ENCODE measurements at regions not wholly inside any gene's neighbourhood (a gene's known extent, or its start where the extent isn't known, plus 50 kb on each side); places are given as distances from the start of the nearest gene placed in this dataset.

DNA sequence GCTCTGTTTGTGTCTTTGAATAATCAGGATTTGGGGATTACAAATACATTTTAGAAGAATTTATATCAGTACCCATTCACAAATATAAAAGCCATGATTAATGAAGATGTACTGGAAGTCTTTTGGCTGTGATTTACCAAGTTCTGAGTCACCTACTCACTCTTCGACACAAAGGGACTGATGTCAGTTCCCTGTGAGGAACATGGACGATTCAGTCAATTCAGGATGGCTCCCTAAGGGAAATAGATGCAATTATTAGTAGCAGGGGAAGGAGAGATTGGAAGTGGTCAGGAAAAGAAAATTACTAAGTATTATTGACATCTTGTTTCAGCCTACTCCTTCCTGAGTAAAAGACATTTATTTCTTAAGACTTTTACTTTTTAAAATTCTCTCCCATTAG lies 550.7 kb upstream of the SLIT2 start:
- no peak overlapping the region for H3K4me3 ChIP-seq
- H3K27me3 ChIP-seq, result no peaks in the 10 kb centered on the region
- TF ChIP-seq EP300 (IDR thresholded peaks at IDR 0.05) (no peak), POLR2A (IDR thresholded peaks at IDR 0.05) (no peak)
- TF ChIP-seq, protein P1, sequence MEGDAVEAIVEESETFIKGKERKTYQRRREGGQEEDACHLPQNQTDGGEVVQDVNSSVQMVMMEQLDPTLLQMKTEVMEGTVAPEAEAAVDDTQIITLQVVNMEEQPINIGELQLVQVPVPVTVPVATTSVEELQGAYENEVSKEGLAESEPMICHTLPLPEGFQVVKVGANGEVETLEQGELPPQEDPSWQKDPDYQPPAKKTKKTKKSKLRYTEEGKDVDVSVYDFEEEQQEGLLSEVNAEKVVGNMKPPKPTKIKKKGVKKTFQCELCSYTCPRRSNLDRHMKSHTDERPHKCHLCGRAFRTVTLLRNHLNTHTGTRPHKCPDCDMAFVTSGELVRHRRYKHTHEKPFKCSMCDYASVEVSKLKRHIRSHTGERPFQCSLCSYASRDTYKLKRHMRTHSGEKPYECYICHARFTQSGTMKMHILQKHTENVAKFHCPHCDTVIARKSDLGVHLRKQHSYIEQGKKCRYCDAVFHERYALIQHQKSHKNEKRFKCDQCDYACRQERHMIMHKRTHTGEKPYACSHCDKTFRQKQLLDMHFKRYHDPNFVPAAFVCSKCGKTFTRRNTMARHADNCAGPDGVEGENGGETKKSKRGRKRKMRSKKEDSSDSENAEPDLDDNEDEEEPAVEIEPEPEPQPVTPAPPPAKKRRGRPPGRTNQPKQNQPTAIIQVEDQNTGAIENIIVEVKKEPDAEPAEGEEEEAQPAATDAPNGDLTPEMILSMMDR (IDR thresholded peaks at IDR 0.05), result no peak
- peaks cover 0 to 8% (median 2%) of the 10 kb centered on the region in 4 donors for H3K9me3 ChIP-seq
- intact Hi-C loops (cut with DNase I; ENCODE audit: low total_unique reads), result no loop called here
- no peak for DNase-seq
- 32 to 48% (median 45%) methylated on average over 2 of the region's 2 CpGs for WGBS, 5 donors
- H3K4me1 ChIP-seq, result no peaks in the 10 kb centered on the region
- no peaks in the 10 kb centered on the region for H3K36me3 ChIP-seq
- no peak overlapping the region for H3K27ac ChIP-seq

DNA sequence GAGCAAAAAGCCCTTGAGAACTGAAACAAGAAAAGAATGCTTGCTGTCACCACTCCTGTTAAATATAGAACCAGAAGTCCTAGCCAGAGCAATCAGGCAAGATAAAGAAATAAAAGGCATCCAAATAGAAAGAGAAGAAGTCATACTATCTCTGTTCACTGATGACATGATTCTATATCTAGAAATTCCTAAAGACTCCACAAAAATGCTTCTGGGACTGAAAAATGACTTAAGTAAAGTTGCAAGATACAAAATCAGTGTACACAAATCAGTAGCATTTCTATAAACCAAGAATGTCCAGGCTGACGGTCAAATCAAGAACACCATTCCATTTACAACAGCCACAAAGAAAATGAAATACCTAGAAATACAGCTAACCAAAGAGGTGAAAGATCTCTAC lies 552.7 kb upstream of the SLIT2 start:
- TF ChIP-seq EP300 (IDR thresholded peaks at IDR 0.05) (no peak), POLR2A (IDR thresholded peaks at IDR 0.05) (no peak), POLR2AphosphoS5 (IDR thresholded peaks at IDR 0.05) (no peak)
- TF ChIP-seq, protein P1 (IDR thresholded peaks at IDR 0.05), result no peak
- Histone ChIP-seq H3K27me3 (no peaks in the 10 kb centered on the region), H3K4me1 (no peaks in the 10 kb centered on the region), H3K4me3 (no peak overlapping the region), H3K9me3 (peaks cover 0 to 8% (median 2%) of the 10 kb centered on the region in 4 donors), H3K27ac (no peak overlapping the region), H3K36me3 (no peaks in the 10 kb centered on the region)
- 88 to 100% (median 100%) methylated on average over 1 of the region's 1 CpG for WGBS, 5 donors
- DNase-seq, result no peak
- intact Hi-C loops (cut with DNase I; ENCODE audit: low total_unique reads), result no loop called here

DNA sequence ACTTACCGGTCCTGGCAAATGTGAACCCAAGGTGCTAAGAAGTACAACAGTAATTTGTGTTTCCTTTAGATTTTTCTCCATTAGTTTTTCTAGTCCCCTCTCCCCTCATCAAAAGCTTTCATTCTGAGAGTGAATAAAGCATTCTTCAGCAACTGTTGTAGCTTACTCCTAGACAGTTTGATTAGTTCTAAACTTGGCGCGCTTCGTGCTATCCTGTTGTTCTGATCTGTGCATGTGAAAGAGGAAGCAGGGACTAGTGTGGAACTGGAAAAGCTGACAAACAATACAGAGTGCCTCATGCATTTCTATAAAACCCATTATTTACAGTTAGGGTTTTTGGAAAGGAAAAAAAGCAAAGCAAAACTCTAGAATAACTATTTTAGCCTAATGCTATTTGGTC lies 556.9 kb upstream of the SLIT2 start:
- Histone ChIP-seq H3K4me1 (no peaks in the 10 kb centered on the region), H3K36me3 (no peaks in the 10 kb centered on the region), H3K4me3 (no peak overlapping the region), H3K9me3 (peaks cover 0 to 8% (median 2%) of the 10 kb centered on the region in 4 donors), H3K27me3 (no peaks in the 10 kb centered on the region), H3K27ac (no peak overlapping the region)
- intact Hi-C loops (cut with DNase I; ENCODE audit: low total_unique reads), result no loop called here
- TF ChIP-seq EP300 (IDR thresholded peaks at IDR 0.05) (no peak), POLR2AphosphoS5 (IDR thresholded peaks at IDR 0.05) (no peak), POLR2A (IDR thresholded peaks at IDR 0.05) (no peak)
- TF ChIP-seq, protein P1 (IDR thresholded peaks at IDR 0.05), result no peak
- peak in 1 of 2 donors; percentile 46 for DNase-seq
- 51 to 81% (median 75%) methylated on average over 4 of the region's 4 CpGs for WGBS, 5 donors

DNA sequence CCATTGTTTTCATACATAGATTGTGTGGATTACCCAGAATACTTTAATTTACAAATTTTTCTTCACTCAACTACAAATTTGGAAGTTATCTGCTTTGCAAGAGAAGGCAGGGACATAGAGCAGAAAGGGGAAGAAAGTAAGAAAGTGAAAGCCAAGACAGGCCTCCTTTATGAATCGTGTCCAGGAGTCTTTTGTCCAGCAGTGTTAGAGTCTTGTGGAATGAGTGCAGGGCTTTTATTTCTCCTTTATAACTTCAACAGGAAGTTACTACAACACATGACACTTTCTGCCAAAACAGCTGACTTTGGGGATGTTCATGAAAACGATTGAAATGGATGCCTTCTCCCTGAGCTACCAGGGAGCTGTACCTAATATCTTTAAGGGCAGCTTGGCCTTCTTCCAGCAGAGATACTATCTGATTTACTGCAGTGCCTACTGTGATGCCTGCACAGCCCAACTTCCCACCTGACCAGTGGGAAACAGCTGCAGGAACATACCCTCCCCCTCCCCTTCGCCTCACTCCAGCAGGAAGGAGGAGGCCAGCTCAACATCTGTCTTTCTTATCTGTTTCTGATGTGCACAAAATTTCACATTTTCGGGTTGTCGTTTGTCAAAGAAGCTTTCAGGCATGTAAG lies 557.7 kb upstream of the SLIT2 start:
- H3K27me3 ChIP-seq, result no peaks in the 10 kb centered on the region
- peak in 1 of 2 donors; percentile 49 for DNase-seq
- H3K27ac ChIP-seq, result no peak overlapping the region
- intact Hi-C loops (cut with DNase I; ENCODE audit: low total_unique reads), result no loop called here
- TF ChIP-seq POLR2A (IDR thresholded peaks at IDR 0.05), result no peak
- TF ChIP-seq, protein P1 (IDR thresholded peaks at IDR 0.05), result no peak
- TF ChIP-seq EP300 (IDR thresholded peaks at IDR 0.05), result no peak
- no peak for TF ChIP-seq POLR2AphosphoS5 (IDR thresholded peaks at IDR 0.05)
- H3K9me3 ChIP-seq, result peaks cover 0 to 8% (median 2%) of the 10 kb centered on the region in 4 donors
- no peak overlapping the region for H3K4me3 ChIP-seq
- WGBS, 5 donors, result 38 to 46% (median 43%) methylated on average over 5 of the region's 5 CpGs
- H3K36me3 ChIP-seq, result no peaks in the 10 kb centered on the region
- no peaks in the 10 kb centered on the region for H3K4me1 ChIP-seq
